ENCODE measurements at regions not wholly inside any gene's neighbourhood (a gene's known extent, or its start where the extent isn't known, plus 50 kb on each side); places are given as distances from the start of the nearest gene placed in this dataset.

DNA sequence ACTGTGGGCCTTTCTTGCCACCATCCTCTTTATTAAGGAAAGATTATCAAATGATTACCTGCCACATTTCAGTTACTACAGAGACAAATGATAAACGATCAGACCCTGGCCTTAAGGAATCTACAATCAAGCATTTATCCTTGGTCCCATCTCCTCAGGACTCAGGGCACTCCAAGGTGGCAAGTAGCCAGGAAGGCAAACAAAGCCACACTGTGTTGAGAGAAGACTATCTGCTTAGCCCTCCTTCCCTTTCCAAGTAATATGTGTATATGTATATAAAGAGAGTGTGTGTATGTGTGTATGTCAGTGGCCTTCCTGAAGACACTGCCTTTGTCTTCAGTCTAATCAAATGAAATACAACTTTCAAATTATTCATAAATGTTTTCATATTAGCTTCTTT lies 490.1 kb upstream of the ATP11B start:
- peak overlapping the region; percentile 21; the same call in 1 of the 2 replicates for H3K27ac ChIP-seq
- TF ChIP-seq, protein P1, sequence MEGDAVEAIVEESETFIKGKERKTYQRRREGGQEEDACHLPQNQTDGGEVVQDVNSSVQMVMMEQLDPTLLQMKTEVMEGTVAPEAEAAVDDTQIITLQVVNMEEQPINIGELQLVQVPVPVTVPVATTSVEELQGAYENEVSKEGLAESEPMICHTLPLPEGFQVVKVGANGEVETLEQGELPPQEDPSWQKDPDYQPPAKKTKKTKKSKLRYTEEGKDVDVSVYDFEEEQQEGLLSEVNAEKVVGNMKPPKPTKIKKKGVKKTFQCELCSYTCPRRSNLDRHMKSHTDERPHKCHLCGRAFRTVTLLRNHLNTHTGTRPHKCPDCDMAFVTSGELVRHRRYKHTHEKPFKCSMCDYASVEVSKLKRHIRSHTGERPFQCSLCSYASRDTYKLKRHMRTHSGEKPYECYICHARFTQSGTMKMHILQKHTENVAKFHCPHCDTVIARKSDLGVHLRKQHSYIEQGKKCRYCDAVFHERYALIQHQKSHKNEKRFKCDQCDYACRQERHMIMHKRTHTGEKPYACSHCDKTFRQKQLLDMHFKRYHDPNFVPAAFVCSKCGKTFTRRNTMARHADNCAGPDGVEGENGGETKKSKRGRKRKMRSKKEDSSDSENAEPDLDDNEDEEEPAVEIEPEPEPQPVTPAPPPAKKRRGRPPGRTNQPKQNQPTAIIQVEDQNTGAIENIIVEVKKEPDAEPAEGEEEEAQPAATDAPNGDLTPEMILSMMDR (conservative IDR thresholded peaks at IDR 0.05): no peak

- H3K27ac ChIP-seq: no peak overlapping the region
- TF ChIP-seq, protein P1 (conservative IDR thresholded peaks at IDR 0.05): no peak
Observed at GRCh38 chr3:182305881-182306665, 487.2 kb upstream of the ATP11B start.

DNA sequence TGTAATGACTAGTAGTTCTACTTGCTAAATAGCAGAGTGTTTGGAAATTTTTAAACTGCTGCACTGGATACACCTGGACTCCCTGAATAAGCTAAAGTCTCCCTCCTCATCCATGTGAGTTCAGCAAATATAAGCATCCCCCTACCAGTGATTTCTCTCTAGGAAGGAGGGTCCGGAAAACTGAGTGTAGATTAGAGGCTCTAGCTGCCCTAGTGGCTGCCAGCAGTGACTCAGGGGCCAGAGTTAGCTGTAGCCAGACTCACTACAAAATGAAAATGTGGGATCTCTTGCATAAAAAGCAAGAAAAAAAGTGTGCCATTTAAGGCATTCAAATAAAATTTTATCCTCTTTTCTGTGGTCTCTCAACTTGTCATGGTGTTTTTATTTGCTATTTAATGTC lies 485.0 kb upstream of the ATP11B start:
- TF ChIP-seq, protein P1 (conservative IDR thresholded peaks at IDR 0.05): no peak
- H3K27ac ChIP-seq: no peak overlapping the region

DNA sequence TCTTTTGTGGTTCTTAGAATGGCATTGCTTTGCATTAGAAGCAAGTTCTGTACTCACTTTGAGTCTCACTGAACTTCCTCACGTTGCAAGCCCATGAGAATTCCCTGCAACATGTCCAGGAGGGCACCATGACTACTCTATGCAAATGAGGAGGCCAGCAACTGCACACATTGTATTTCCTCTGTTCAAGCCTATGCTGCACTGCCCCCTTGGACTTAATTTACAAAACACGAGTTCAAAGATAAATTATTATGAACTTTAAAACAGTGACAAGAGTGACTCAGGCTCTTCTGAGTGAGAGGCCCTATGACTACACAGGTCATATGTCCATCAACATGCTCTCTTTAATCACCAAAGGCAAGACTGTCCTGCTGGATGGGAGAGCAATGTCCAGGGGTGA lies 484.2 kb upstream of the ATP11B start:
- no peak overlapping the region for H3K27ac ChIP-seq
- TF ChIP-seq, protein P1 (conservative IDR thresholded peaks at IDR 0.05): no peak

GRCh38 chr3:182315313-182315712 lies 478.0 kb upstream of the ATP11B start:
- no peak overlapping the region for H3K27ac ChIP-seq
- TF ChIP-seq, protein P1 (conservative IDR thresholded peaks at IDR 0.05): no peak

- H3K27ac ChIP-seq: no peak overlapping the region
Observed at GRCh38 chr3:182323126-182323700, 470.1 kb upstream of the ATP11B start.

DNA sequence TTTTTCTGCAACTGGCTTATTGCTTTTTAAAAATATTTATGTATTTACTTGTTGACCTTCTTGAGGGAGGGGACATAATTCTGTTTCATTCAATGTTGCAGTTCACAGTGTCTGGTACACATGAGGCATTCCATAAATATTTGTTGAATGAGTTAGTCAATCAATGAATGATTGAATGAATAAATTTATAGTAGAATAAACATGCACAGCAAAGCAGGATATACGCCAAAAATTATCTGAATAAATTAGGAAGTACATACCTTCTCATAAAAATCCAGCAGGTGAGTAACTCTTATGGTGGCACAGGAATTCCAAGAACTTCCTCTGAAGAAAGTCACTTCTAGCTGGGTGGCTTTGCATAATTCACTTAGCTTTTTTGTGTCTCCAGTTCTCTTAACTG lies 469.4 kb upstream of the ATP11B start:
- H3K27ac ChIP-seq: no peak overlapping the region

More at GRCh38 chr3:182323126-182323700, 470.1 kb upstream of the ATP11B start:
- TF ChIP-seq, protein P1 (conservative IDR thresholded peaks at IDR 0.05): no peak

More for the DNA sequence above, 469.4 kb upstream of the ATP11B start:
- TF ChIP-seq, protein P1 (conservative IDR thresholded peaks at IDR 0.05): no peak

Measured in VCaP (cell line).